Transverse colon (tissue), 3 donors: ENCODE measurements at regions not wholly inside any gene's neighbourhood (a gene's known extent, or its start where the extent isn't known, plus 50 kb on each side); places are given as distances from the start of the nearest gene placed in this dataset.

ENCODE experiments used
- POLR2A ChIP-seq: fragments of 450-650 bp; IDR thresholded peaks from one replicate; pipeline ENCODE4 v1.6.1; 2016; ENCODE audit warnings: antibody characterized with exemption, mild to moderate bottlenecking, moderate library complexity
- TF ChIP-seq, protein P1 (sequence below), 5 experiments: fragments of 200-600 bp in 3 of 5; fragments of 450-650 bp in 2 of 5; sonication (generic) in 3 of 5; IDR thresholded peaks; 1 replicate in 2 of 5; 2 replicates in 3 of 5; pipeline ENCODE4 v1.5.1; 2016 to 2017; ENCODE audit warnings: antibody characterized with exemption in 5 of 5, inconsistent platforms in 3 of 5, mild to moderate bottlenecking in 2 of 5, moderate library complexity in 1 of 5

DNA sequence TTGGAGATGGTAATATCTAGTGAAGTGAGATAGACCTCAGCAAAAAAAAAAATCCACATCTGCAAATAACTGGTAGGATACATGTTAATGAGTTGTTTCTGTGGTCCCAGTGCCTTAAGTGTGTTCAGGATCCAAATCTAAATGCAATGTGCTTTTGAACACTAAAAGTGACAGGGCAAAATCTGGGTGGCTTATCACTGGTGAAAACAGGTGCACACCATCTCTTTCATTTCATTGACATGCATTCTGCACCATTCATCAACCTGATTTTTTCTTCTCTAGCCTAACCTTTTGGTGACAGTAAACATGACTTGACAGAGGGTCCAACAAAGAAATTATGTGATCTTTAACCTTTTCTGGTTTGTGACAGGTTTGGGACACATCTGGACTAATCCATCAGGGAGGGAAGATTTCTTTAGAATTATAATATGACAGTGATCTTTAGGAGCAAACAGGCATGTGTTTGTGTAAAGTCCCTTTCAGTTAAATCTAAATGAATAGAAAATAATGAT lies 201.6 kb upstream of the NEGR1 start:
- no peak for TF ChIP-seq POLR2A
- TF ChIP-seq, protein P1, sequence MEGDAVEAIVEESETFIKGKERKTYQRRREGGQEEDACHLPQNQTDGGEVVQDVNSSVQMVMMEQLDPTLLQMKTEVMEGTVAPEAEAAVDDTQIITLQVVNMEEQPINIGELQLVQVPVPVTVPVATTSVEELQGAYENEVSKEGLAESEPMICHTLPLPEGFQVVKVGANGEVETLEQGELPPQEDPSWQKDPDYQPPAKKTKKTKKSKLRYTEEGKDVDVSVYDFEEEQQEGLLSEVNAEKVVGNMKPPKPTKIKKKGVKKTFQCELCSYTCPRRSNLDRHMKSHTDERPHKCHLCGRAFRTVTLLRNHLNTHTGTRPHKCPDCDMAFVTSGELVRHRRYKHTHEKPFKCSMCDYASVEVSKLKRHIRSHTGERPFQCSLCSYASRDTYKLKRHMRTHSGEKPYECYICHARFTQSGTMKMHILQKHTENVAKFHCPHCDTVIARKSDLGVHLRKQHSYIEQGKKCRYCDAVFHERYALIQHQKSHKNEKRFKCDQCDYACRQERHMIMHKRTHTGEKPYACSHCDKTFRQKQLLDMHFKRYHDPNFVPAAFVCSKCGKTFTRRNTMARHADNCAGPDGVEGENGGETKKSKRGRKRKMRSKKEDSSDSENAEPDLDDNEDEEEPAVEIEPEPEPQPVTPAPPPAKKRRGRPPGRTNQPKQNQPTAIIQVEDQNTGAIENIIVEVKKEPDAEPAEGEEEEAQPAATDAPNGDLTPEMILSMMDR (IDR thresholded peaks at IDR 0.05) = no peak
